PC-3 (cell line): ENCODE measurements at regions not wholly inside any gene's neighbourhood (a gene's known extent, or its start where the extent isn't known, plus 50 kb on each side); places are given as distances from the start of the nearest gene placed in this dataset.

Source experiments
- ATAC-seq: fragments of 200-7000 bp; cut with Tn5 transposase; 2 replicates; pipeline ENCODE4 v1.9.1; 2020; ENCODE audit warnings: mild to moderate bottlenecking, moderate library complexity
- BruUV-seq: library from RNA; stranded (reverse); fragments of 400-500 nt; replicated peaks from 2 replicates; lab custom pipeline; 2021; lab: Mats Ljungman, UMichigan
- CTCF ChIA-PET: fragments of 300-600 bp; sonication (Branson Sonifier 250); formaldehyde crosslinking; loops from one replicate; lab custom pipeline; 2022; ENCODE audit warnings: antibody characterized with exemption; lab: Charles Lee
- POLR2A ChIA-PET: fragments of 300-600 bp; sonication (Branson Sonifier 250); formaldehyde crosslinking; loops from one replicate; lab custom pipeline; 2022; ENCODE audit warnings: antibody characterized with exemption; ENCODE audit not compliant: unreplicated experiment; lab: Charles Lee
- DNase-seq: peaks from one replicate; pipeline ENCODE4 v3.0.0-alpha.2; 2015
- H2AFZ ChIP-seq: fragments of 300-600 bp; sonication (generic); 2 replicates; pipeline ENCODE4 v1.6.0; 2016; ENCODE audit warnings: antibody characterized with exemption, low read length
- H3F3A ChIP-seq: fragments of 300-600 bp; sonication (generic); one replicate; pipeline ENCODE4 v1.6.0; 2017; ENCODE audit warnings: antibody characterized with exemption, low read length, control low read depth, mild to moderate bottlenecking; ENCODE audit not compliant: unreplicated experiment
- H3K27ac ChIP-seq: fragments of 300-600 bp; sonication (generic); 2 replicates; pipeline ENCODE4 v1.5.1; 2016; ENCODE audit warnings: mild to moderate bottlenecking, low read length
- H3K27me3 ChIP-seq: fragments of 300-600 bp; sonication (generic); 2 replicates; pipeline ENCODE4 v1.6.1; 2016; ENCODE audit warnings: low read length, mixed read lengths
- H3K36me3 ChIP-seq: fragments of 300-600 bp; sonication (generic); 2 replicates; pipeline ENCODE4 v1.6.1; 2016; ENCODE audit warnings: low read depth, mixed run types, low read length, mixed read lengths
- H3K4me1 ChIP-seq: fragments of 300-600 bp; sonication (generic); 2 replicates; pipeline ENCODE4 v1.5.1; 2016; ENCODE audit warnings: low read length; ENCODE audit not compliant: insufficient read depth
- H3K4me2 ChIP-seq: fragments of 300-600 bp; sonication (generic); 2 replicates; pipeline ENCODE4 v1.6.0; 2016; ENCODE audit warnings: low read length
- H3K4me3 ChIP-seq: fragments of 300-600 bp; sonication (generic); 2 replicates; pipeline ENCODE4 v1.5.1; 2016; ENCODE audit warnings: mild to moderate bottlenecking, low read length, mixed read lengths
- H3K79me2 ChIP-seq: fragments of 300-600 bp; sonication (generic); 2 replicates; pipeline ENCODE4 v1.6.1; 2017; ENCODE audit warnings: low read length, mixed read lengths
- H3K9ac ChIP-seq: fragments of 300-600 bp; sonication (generic); 2 replicates; pipeline ENCODE4 v1.6.0; 2016; ENCODE audit warnings: mild to moderate bottlenecking, low read length
- H3K9me2 ChIP-seq: fragments of 300-600 bp; sonication (generic); replicated peaks from 2 replicates; pipeline ENCODE4 v1.6.1; 2016; ENCODE audit warnings: mixed run types, low read length, mixed read lengths
- H3K9me3 ChIP-seq: fragments of 300-600 bp; sonication (generic); 2 replicates; pipeline ENCODE4 v1.6.1; 2016; ENCODE audit warnings: low read length, mixed read lengths
- H4K20me1 ChIP-seq: fragments of 300-600 bp; sonication (generic); 2 replicates; pipeline ENCODE4 v1.6.1; 2016; ENCODE audit warnings: low read length, mixed read lengths
- CTCF ChIP-seq: fragments of 300-600 bp; sonication (generic); conservative IDR thresholded peaks from 2 replicates; pipeline ENCODE4 v1.5.1; 2017; ENCODE audit warnings: antibody characterized with exemption, low read depth, mild to moderate bottlenecking, low read length
- EZH2 ChIP-seq: fragments of 300-600 bp; sonication (generic); IDR thresholded peaks from one replicate; pipeline ENCODE4 v1.6.1; 2017; ENCODE audit warnings: antibody characterized with exemption, mild to moderate bottlenecking, low read length; ENCODE audit not compliant: unreplicated experiment
- EZH2phosphoT487 ChIP-seq: fragments of 300-600 bp; sonication (generic); IDR thresholded peaks from 2 replicates; pipeline ENCODE4 v1.6.1; 2018; ENCODE audit warnings: mild to moderate bottlenecking, antibody characterized with exemption, low read length, borderline replicate concordance
- intact Hi-C: fragments of 100-400 bp; cut with micrococcal nuclease; formaldehyde crosslinking; loops from 2 replicates; pipeline ENCODE4 v1.9.0; 2023

DNA sequence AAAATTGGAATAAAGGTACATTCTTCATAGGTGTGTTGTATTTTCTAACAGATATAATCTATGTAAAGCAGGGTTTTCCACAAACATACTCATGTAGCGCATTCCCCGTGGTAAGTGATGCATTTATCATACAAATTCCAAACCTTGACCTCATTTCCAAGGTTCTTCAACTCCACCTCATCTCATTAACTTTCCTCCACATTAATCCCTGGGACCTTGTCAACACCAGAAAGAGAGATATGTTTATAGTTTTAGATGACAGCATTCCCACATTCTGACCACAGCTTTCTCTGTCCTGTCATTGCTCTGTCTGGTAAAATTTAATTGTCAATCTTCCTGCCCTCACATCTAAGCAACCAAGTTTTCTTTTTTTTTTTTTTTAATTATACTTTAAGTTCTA is 415.1 kb downstream of the TMEM161B start:
- ChIA-PET CTCF (interaction anchor here (0.7 kb wide), 1 partner anchor 9 kb away, joined by 5 read pairs; no protein-coding TSS in a partner anchor), POLR2A (no interaction called here)
- Histone ChIP-seq H2AFZ (no peak overlapping the region), H3K27ac (no peak overlapping the region), H3K27me3 (no peaks in the 10 kb centered on the region), H3K9me3 (no peaks in the 10 kb centered on the region), H3F3A (no peaks in the 10 kb centered on the region), H3K4me3 (no peak overlapping the region), H3K9ac (no peak overlapping the region), H4K20me1 (no peaks in the 10 kb centered on the region), H3K36me3 (no peaks in the 10 kb centered on the region), H3K4me1 (peaks cover 15% of the 10 kb centered on the region), H3K9me2 (no peaks in the 10 kb centered on the region), H3K79me2 (no peaks in the 10 kb centered on the region), H3K4me2 (no peak overlapping the region)
- peak; percentile 36 for DNase-seq
- ATAC-seq, result no peak
- no TSS peak for BruUV-seq
- intact Hi-C loops, result no loop called here
- no peak for TF ChIP-seq CTCF
- no peak for TF ChIP-seq EZH2
- TF ChIP-seq EZH2phosphoT487, result no peak

DNA sequence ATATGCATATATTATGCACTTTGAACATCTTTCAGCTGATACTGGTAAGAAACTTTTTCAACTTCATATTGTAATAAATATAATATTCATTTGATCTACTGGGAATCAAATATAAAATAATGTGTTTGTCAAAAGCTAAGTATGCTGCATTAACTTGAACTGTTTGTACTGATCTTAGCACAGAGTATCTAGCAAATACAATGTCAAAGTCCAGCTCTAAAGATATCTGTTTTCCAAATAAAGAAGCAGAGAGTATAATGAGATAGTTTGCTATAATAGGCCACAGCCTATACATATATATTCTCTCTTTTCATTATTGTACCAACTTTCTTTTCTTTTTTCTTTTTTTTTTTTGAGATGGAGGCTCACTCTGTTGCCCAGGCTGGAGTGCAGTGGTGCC is 417.0 kb downstream of the TMEM161B start:
- no peak overlapping the region for H2AFZ ChIP-seq
- H3K4me3 ChIP-seq, result no peak overlapping the region
- H3K79me2 ChIP-seq, result no peaks in the 10 kb centered on the region
- H3K9me2 ChIP-seq, result no peaks in the 10 kb centered on the region
- TF ChIP-seq CTCF (no peak), EZH2phosphoT487 (no peak), EZH2 (no peak)
- peaks cover 15% of the 10 kb centered on the region for H3K4me1 ChIP-seq
- no peak for ATAC-seq
- H3K9ac ChIP-seq, result no peak overlapping the region
- no peak overlapping the region for H3K4me2 ChIP-seq
- no peaks in the 10 kb centered on the region for H3K9me3 ChIP-seq
- no peaks in the 10 kb centered on the region for H3K36me3 ChIP-seq
- POLR2A ChIA-PET, result no interaction called here
- H3K27me3 ChIP-seq, result no peaks in the 10 kb centered on the region
- CTCF ChIA-PET, result no interaction called here
- BruUV-seq, result no TSS peak
- DNase-seq, result no peak
- H4K20me1 ChIP-seq, result no peaks in the 10 kb centered on the region
- no peaks in the 10 kb centered on the region for H3F3A ChIP-seq
- H3K27ac ChIP-seq, result no peak overlapping the region
- intact Hi-C loops, result no loop called here

- H3K4me3 ChIP-seq, result no peak overlapping the region
- H2AFZ ChIP-seq, result no peak overlapping the region
- CTCF ChIA-PET, result no interaction called here
- H3K9me3 ChIP-seq, result no peaks in the 10 kb centered on the region
- no peaks in the 10 kb centered on the region for H3K27me3 ChIP-seq
- no peaks in the 10 kb centered on the region for H3F3A ChIP-seq
- peak overlapping the region; percentile 42 for H3K4me2 ChIP-seq
- no peak overlapping the region for H3K27ac ChIP-seq
- intact Hi-C loops, result no loop called here
- H3K4me1 ChIP-seq, result peaks cover 18% of the 10 kb centered on the region
- H4K20me1 ChIP-seq, result no peaks in the 10 kb centered on the region
- H3K79me2 ChIP-seq, result no peaks in the 10 kb centered on the region
- H3K36me3 ChIP-seq, result no peaks in the 10 kb centered on the region
- no peak for TF ChIP-seq EZH2
- no peak for TF ChIP-seq EZH2phosphoT487
- TF ChIP-seq CTCF, result no peak
- H3K9me2 ChIP-seq, result no peaks in the 10 kb centered on the region
- BruUV-seq, result no TSS peak
- H3K9ac ChIP-seq, result no peak overlapping the region
- ATAC-seq (peak; percentile 96), DNase-seq (peak; percentile 77)
- POLR2A ChIA-PET, result no interaction called here
These were observed 417.8 kb downstream of the TMEM161B start for GRCh38 chr5:87850843-87851242.
